KMS-11 (cell line): ENCODE measurements at regions not wholly inside any gene's neighbourhood (a gene's known extent, or its start where the extent isn't known, plus 50 kb on each side); places are given as distances from the start of the nearest gene placed in this dataset.
A peak's percentile ranks its signal among the peaks of the same experiment; 100 is the strongest.
"Not testable (repeated sequence)": the region's sequence is repeated elsewhere in the genome, so short reads cannot be mapped to it uniquely, and the experiment has no call there.

Experiments
- H2AFZ ChIP-seq: fragments of 200-600 bp; sonication (generic); 2 replicates; pipeline ENCODE4 v1.6.1; 2016; ENCODE audit warnings: antibody characterized with exemption, mixed run types, low read depth
- H3K27ac ChIP-seq: fragments of 200-600 bp; sonication (generic); 2 replicates; pipeline ENCODE4 v1.6.1; 2016; ENCODE audit warnings: mild to moderate bottlenecking, mixed run types
- H3K27me3 ChIP-seq: fragments of 200-600 bp; sonication (generic); 2 replicates; pipeline ENCODE4 v1.6.1; 2017; ENCODE audit warnings: mild to moderate bottlenecking, low read depth, mixed run types, moderate library complexity; ENCODE audit not compliant: insufficient read depth
- H3K36me3 ChIP-seq: fragments of 200-600 bp; sonication (generic); 2 replicates; pipeline ENCODE4 v1.6.1; 2017; ENCODE audit warnings: mild to moderate bottlenecking, mixed run types; ENCODE audit not compliant: insufficient read depth
- H3K4me1 ChIP-seq: fragments of 200-600 bp; sonication (generic); 2 replicates; pipeline ENCODE4 v1.6.1; 2016; ENCODE audit warnings: mild to moderate bottlenecking, low read depth, mixed run types; ENCODE audit not compliant: poor library complexity, severe bottlenecking
- H3K4me2 ChIP-seq: fragments of 200-600 bp; sonication (generic); 2 replicates; pipeline ENCODE4 v1.7.0; 2016; ENCODE audit warnings: mild to moderate bottlenecking, mixed run types
- H3K4me3 ChIP-seq: fragments of 200-600 bp; sonication (generic); IDR thresholded peaks from 2 replicates; pipeline ENCODE4 v1.6.1; 2017; ENCODE audit warnings: low read depth, low read length, mixed read lengths; ENCODE audit not compliant: insufficient read depth
- H3K79me2 ChIP-seq: fragments of 200-600 bp; sonication (generic); 2 replicates; pipeline ENCODE4 v1.6.1; 2016; ENCODE audit warnings: low read depth, mixed run types; ENCODE audit not compliant: insufficient read depth
- H3K9ac ChIP-seq: fragments of 200-600 bp; sonication (generic); 2 replicates; pipeline ENCODE4 v1.6.1; 2016; ENCODE audit warnings: mild to moderate bottlenecking, mixed run types
- H4K20me1 ChIP-seq: fragments of 200-600 bp; sonication (generic); 2 replicates; pipeline ENCODE4 v1.6.1; 2016; ENCODE audit warnings: mild to moderate bottlenecking, mixed run types; ENCODE audit not compliant: insufficient read depth
- CTCF ChIP-seq: fragments of 200-600 bp; sonication (generic); conservative IDR thresholded peaks from 2 replicates; pipeline ENCODE4 v1.6.1; 2017; ENCODE audit warnings: low read depth, mild to moderate bottlenecking, antibody characterized with exemption, low read length, moderate library complexity, mixed read lengths

GRCh38 chr5:91296674-91297143 lies 86.4 kb downstream of the ARRDC3 start:
- Histone ChIP-seq H2AFZ (no peak overlapping the region), H3K79me2 (no peaks in the 10 kb centered on the region), H3K9ac (no peak overlapping the region), H4K20me1 (no peaks in the 10 kb centered on the region), H3K4me1 (peaks cover 60% of the 10 kb centered on the region), H3K36me3 (no peaks in the 10 kb centered on the region), H3K4me3 (no peak overlapping the region), H3K27me3 (no peaks in the 10 kb centered on the region), H3K27ac (peak overlapping the region; percentile 6; the same call in 1 of the 2 replicates), H3K4me2 (no peak overlapping the region)
- no peak for TF ChIP-seq CTCF

- not testable (repeated sequence) for H3K4me3 ChIP-seq, H3K27ac ChIP-seq, H3K36me3 ChIP-seq, H2AFZ ChIP-seq, H4K20me1 ChIP-seq, H3K4me2 ChIP-seq, H3K9ac ChIP-seq, H3K27me3 ChIP-seq, H3K79me2 ChIP-seq
- H3K4me1 ChIP-seq, result peaks cover 60% of the 10 kb centered on the region
These were observed 87.0 kb downstream of the ARRDC3 start for GRCh38 chr5:91296102-91296501.

- H3K4me3 ChIP-seq, result no peak overlapping the region
- peaks cover 81% of the 10 kb centered on the region for H3K4me1 ChIP-seq
- peak overlapping the region; percentile 75 for H3K9ac ChIP-seq
- H3K79me2 ChIP-seq, result no peaks in the 10 kb centered on the region
- no peaks in the 10 kb centered on the region for H4K20me1 ChIP-seq
- H2AFZ ChIP-seq, result peak overlapping the region; percentile 60
- TF ChIP-seq CTCF, result no peak
- H3K4me2 ChIP-seq, result peak overlapping the region; percentile 73
- peak overlapping the region; percentile 97 for H3K27ac ChIP-seq
- H3K27me3 ChIP-seq, result no peaks in the 10 kb centered on the region
- H3K36me3 ChIP-seq, result no peaks in the 10 kb centered on the region
These were observed 90.0 kb downstream of the ARRDC3 start for GRCh38 chr5:91293131-91293530.

- Histone ChIP-seq H3K27ac (peak overlapping the region; percentile 97), H3K79me2 (no peaks in the 10 kb centered on the region), H3K27me3 (no peaks in the 10 kb centered on the region), H3K4me3 (no peak overlapping the region), H3K4me1 (peaks cover 80% of the 10 kb centered on the region), H4K20me1 (no peaks in the 10 kb centered on the region), H2AFZ (peak overlapping the region; percentile 60), H3K36me3 (no peaks in the 10 kb centered on the region), H3K9ac (peak overlapping the region; percentile 75), H3K4me2 (peak overlapping the region; percentile 73)
- TF ChIP-seq CTCF, result no peak
These were observed 91.2 kb downstream of the ARRDC3 start for GRCh38 chr5:91291628-91292569.
